Suprapubic skin (tissue), 4 donors: ENCODE measurements at regions not wholly inside any gene's neighbourhood (a gene's known extent, or its start where the extent isn't known, plus 50 kb on each side); places are given as distances from the start of the nearest gene placed in this dataset.

Source experiments
- POLR2A ChIP-seq, 2 donors: fragments of 450-650 bp; IDR thresholded peaks; one replicate each; pipeline ENCODE4 v1.6.1; 2017; ENCODE audit warnings: antibody characterized with exemption in 2 of 2, mild to moderate bottlenecking in 2 of 2, moderate library complexity in 2 of 2
- POLR2AphosphoS5 ChIP-seq, 3 donors: sonication (generic); formaldehyde crosslinking; IDR thresholded peaks; one replicate each; pipeline ENCODE4 v1.6.1; 2017; ENCODE audit warnings: antibody characterized with exemption in 3 of 3
- TF ChIP-seq, protein P1 (sequence below), 2 donors: fragments of 200-600 bp in 1 of 2; fragments of 450-650 bp in 1 of 2; sonication (generic) in 1 of 2; IDR thresholded peaks; one replicate each; pipeline ENCODE4 v1.5.1; 2016 to 2019; ENCODE audit warnings: antibody characterized with exemption in 2 of 2, mild to moderate bottlenecking in 1 of 2, moderate library complexity in 1 of 2

DNA sequence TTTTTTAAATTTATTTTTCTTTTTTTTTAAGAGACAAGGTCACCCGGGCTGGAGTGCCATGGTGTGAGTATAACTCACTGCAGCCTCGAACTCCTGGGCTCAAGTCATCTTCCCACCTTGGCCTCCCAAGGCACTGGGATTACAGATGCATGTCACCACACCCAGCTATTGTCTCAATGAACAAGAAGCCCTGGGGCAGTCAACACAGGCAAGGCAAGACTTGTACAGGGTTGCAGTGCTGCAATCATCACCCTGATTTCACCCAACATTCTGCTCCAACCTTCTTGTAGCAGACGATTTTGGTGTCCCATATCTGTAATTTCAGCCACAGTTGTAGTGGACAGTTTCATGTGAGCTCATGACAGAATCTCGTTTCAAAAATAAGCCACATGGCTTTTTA lies 205.8 kb upstream of the KIF2A start:
- TF ChIP-seq, protein P1, sequence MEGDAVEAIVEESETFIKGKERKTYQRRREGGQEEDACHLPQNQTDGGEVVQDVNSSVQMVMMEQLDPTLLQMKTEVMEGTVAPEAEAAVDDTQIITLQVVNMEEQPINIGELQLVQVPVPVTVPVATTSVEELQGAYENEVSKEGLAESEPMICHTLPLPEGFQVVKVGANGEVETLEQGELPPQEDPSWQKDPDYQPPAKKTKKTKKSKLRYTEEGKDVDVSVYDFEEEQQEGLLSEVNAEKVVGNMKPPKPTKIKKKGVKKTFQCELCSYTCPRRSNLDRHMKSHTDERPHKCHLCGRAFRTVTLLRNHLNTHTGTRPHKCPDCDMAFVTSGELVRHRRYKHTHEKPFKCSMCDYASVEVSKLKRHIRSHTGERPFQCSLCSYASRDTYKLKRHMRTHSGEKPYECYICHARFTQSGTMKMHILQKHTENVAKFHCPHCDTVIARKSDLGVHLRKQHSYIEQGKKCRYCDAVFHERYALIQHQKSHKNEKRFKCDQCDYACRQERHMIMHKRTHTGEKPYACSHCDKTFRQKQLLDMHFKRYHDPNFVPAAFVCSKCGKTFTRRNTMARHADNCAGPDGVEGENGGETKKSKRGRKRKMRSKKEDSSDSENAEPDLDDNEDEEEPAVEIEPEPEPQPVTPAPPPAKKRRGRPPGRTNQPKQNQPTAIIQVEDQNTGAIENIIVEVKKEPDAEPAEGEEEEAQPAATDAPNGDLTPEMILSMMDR (IDR thresholded peaks at IDR 0.05): no peak
- no peak for TF ChIP-seq POLR2A (IDR thresholded peaks at IDR 0.05)
- TF ChIP-seq POLR2AphosphoS5 (IDR thresholded peaks at IDR 0.05): no peak
